NCI-H69 (cell line): ENCODE measurements at regions not wholly inside any gene's neighbourhood (a gene's known extent, or its start where the extent isn't known, plus 50 kb on each side); places are given as distances from the start of the nearest gene placed in this dataset.
A peak's percentile ranks its signal among the peaks of the same experiment; 100 is the strongest.

Experiments
- DNase-seq: peaks from one replicate; lab custom pipeline; 2025; lab: John Stamatoyannopoulos, UW

DNA sequence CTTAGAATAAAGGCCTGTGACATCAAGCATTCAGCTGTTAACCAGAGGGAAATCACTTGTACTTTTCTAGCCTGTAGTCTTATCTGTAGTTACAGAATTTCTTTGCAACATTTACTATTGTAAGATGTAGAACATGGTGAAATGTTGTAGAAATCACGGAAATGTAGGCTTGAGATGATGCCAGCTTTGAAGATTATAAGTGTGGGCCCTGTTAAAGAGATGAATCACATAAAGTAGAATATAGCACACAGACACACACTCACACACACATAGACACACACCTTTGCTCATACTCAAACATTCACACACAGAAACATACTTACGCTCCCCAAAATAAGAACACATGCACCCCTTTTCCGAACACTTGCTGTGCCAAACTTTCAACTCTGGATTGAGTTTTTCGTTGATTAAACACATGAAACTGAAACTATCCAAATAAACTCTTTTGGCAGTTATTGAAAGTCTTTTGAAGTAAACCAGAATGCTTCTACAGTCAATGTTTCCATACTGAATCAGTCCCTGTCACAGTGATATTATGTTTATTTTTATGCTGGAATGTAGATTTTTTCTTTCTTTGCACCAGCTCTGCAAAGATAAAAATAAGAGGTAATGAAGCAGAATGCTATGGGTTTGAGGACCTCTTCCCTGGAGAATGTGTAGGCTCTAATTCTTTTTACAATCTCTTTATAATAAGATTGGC, 230.3 kb upstream of the MEOX2 start:
- DNase-seq, result no peak

DNA sequence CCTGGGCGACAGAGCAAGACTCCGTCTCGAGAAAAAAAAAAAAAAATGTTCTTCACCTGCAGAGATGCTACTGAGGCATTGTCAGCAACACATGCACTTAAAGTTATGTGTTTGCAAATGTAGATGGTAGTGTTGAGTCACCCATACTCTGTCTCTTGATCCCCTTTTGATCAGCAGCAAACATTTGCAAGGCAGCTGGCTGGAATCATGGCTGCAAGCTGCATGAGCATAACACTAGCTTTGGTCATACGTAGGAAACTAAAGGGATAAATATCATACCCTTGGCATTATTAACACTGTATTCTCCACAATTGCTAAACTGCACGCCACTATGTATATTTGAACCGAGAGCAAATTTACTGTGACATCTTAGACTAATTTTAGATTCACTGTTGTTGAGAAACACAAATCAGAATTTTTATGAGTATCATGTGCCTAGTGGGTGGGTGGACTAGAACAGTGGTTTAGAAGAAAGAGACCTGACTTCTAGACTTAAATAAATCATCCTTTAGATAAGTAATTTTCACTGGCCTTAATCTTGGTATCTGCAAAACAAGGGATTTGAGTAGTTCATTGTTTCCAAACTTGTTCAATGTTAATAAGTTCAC, 229.3 kb upstream of the MEOX2 start:
- DNase-seq, result no peak

DNA sequence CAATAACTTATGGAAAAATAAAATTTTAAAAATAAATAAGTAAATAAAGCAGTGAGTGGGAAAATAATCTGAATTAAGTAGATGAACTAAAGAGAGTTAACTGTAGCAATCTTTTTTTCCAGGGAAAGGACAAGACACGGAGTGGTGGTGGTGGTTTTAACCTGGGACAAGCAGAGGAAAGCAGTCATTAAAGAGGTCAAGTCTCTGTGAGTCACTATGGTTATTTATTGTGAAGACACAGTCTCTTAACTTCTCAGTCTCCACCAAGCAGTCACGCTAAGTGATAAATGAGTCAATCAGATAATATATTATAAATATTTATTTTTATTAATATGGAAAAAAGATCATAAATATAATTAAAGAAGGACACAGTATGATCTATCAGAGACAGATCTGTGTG, 228.1 kb upstream of the MEOX2 start:
- no peak for DNase-seq

DNA sequence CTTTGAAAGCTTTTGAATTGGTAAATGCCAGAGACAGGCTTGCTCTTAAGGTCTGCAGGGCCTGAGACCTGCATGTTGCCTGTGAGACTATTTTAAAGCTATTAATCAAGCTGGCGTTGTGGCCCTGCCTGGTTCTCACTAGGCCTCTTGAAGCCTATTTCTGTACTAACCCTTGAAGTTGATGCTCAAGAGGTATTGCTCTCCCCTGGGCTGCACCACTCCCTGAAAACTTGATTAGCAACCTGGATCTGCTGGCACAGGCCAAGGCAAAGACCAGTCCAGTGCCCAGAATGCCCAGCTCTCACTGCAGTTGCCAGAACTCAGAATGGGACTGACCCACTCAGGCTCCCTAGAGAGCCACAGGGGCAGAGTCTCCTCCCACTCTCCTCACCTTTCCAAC, 220.0 kb upstream of the MEOX2 start:
- no peak for DNase-seq

DNA sequence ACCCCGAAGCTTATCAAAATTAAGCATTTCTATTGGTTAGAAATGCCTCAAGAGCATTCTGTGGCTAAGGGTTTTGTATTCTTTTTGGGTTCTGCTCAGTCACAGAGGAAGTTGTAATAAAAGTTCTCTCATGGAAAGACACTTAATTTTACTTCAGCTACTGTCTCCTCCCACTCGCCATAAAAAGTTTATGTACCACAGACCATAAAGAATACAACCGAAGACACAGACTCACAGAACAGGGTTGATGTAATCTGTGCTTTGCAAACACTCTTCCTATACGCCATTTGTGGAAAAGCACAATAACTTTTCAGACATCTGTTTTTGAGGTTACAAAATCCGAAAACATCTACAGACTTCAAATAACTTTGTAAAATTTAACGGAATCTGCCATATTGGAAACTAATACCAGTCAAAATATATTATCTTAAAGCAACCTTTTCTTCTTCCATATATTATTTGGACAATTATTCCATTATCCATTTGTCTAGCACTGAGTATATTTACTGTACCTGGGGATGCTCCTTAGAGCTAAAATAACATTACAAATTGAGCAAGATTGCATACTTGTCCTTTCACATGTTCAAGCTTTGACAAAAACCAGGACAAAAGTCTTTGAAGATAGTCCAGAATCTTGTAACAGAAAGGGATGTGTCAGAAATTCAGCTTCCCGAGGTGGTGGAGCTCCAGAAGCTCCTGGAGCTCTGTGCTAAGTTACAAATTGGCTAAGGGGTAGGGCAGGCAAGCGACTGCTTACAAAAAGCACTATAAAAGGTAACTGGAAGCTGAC, 219.0 kb upstream of the MEOX2 start:
- DNase-seq, result no peak

DNA sequence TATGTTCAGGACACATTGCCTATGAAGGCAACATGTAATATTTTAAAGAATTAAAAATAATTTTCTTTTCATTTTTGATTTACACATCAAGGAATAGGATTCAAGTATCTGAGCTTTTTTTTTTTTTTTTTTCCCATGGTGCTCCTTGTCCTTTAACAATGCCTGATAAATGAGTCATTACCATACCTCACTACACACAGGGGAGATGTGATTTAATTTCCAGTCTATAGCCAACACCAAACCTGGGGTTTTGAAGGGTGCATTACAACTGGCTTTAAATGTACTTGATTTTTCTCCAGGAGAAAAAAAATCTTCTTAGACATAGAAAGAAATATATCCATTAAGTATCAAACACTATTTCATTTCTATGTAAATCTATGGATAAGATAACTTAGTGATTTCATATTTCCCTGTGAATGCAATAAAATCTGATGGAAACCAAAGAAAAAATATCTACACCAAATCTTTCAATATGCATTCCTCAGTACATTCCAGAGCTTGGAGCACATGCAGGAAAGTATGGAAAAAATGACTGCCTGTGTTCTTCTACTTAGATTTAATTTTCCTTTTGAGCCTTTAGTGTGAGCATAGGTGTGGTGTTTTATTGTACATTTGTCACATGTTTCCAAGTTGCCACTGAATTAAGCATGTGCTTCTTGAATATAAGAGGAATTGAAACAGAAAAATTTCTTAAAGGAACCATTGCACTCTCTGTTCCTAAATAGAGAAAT, 204.8 kb upstream of the MEOX2 start:
- no peak for DNase-seq

DNA sequence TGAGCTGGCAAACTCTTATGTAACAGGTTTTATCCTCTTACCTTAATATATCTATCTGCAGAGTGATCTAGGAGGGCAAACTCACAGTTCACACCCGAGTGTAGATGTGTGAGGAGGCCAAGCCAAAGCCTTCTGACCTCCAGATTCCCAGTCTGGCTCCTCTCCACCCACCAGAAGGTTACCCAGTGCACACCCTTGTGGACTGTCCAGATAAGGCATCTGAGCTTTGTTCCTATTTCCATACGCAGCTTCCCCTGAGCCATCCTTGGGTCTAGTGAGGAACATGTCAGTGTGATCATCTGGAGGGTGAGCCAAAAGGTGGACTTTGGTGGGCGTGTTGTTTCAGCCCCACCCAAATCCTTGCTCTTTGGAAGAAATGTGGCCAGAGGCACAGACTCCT, 203.0 kb upstream of the MEOX2 start:
- DNase-seq, result peak; percentile 38

DNA sequence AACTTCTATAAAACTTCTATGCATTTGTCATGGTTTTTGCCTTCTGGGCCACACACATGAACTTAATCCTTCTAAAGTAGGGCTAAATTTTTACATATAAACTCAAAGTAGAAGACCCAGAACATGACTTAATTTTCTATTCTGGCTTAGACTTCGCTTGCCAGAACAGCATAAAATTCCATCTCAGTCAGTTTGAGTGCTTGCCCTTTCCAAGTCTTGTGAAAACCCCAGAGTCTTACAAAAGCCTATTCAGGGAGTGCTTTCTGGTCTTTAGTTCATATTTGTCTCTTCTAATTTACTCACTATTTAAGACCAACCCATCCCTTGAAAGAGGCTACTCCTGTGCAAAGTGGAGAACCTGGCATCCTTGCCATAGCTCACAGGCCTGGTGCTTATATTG, 201.6 kb upstream of the MEOX2 start:
- no peak for DNase-seq

DNA sequence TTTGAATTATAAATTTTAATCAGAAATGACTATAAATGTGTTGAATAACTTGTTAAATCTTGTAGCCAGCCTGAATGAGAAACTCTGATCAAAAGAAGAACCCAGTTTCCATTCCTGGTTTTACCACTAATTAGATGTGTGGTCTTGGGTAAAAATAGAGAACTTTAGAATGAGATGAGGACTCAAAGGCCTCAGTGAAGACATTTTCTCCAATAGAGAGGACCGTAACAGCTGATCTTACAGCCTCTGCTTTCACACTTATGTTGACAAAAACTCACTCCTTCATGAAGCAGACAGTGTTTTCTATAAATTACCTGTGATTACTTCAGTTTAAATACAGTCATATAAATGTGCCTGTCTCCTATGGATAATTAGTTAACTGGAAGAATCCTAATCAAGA, 200.1 kb upstream of the MEOX2 start:
- DNase-seq, result no peak

DNA sequence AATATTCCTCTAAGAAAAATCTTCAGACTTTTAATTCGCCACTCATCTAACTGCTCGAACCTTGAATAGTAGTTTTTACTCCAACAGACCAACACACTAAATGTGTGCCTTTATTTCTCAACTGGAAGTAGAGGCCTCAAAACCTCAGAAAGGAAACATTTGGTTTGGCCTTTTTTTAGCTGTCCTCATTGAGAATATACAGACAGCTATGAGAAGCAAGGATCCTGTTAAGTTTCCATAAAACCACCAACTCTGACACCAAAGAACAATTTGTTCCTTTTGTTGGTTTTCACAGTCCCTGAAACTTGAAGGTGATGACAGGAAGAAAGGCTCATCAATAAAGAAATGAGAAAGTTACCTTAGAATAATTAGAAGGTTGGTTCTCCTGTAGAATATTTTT, 199.2 kb upstream of the MEOX2 start:
- DNase-seq, result no peak

DNA sequence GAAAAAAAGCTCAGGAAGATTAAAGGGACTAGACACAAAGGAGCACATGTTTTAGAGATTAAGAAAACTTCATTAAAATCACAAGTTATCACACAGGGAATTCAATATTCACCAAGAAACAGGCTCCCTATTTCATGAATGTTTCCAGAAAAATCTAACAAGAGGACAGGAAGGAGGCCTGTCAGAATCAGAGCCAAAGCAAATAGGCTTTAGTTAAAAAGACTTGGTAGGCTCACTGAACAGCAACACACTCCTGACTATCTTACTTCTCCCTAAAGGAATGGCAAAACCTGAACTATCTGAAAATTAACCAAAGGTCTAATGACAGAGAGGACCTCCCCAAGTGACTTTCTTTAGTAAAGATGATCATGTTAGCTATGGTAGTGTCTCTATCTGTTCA, 188.3 kb upstream of the MEOX2 start:
- DNase-seq, result no peak

DNA sequence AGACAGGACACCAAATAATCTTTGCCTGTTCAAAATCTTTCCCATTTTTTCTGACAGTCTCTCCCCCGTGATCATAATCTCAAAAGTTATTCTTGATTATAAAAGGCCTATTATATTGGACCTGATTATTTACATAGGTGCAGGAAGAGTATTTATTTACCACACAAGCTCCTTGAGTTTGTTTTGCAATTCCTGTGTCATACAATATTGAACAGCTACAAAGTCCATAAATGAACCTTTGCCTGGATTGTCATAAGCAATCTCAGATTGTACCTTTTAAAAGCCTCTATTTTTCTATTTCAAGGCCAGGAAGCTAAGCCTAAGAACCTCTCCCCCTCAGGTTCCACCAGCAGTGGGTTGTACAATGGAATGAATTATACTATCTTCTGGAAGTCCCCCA, 183.9 kb upstream of the MEOX2 start:
- no peak for DNase-seq

DNA sequence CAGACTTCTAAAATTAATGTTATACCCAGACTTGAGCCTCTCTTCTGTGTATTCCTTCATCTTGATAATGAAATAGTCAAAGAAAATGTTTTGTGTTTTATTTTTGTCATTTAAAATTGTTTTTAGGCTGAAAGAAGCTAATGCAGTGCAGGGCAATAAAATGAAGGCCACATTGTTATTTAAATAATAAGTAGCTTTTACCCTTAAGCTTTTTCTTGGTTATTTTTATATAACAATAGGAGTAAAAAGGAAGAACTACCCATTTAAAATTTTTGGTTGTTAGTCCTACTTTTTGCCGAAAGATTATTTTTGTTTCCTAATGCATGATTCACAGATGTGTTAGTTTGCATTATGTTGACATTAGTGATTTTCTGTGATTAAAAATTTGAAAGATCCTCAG, 181.0 kb upstream of the MEOX2 start:
- no peak for DNase-seq

DNA sequence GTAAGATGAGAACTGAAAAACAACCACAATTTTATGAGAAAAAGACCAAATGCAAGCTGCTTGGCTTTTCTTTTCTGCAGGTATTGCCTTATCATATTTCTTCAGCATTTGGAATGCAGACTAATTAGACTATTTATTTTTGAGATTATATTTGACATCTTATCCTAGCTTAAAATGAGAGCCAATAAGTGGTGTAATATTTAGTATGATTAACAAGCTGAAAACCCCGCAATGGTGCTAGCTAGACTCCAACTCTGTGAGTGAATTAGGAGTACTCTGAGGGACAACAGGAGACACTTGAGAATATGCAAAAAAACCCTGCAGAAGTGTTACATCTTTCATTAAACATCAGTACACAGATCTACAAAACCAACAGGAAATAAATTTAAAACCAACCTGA, 180.3 kb upstream of the MEOX2 start:
- no peak for DNase-seq

DNA sequence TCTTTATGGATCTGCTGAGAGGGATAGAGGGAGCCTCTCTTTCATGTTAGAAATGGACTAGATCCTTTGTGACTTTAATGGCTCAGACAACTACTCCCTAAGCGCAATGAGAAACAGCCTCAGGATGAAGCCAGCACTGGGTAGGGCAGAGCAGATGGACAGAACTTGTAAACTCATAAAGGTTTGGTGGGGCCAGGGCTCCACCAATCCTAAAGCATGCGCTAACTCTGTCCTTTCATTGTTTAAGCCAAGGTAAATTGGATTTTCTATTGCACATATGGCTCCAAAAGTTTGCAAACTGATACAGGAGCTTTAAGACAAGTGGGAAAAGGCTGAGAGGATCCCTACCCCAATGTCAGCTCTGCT, 178.1 kb upstream of the MEOX2 start:
- no peak for DNase-seq

DNA sequence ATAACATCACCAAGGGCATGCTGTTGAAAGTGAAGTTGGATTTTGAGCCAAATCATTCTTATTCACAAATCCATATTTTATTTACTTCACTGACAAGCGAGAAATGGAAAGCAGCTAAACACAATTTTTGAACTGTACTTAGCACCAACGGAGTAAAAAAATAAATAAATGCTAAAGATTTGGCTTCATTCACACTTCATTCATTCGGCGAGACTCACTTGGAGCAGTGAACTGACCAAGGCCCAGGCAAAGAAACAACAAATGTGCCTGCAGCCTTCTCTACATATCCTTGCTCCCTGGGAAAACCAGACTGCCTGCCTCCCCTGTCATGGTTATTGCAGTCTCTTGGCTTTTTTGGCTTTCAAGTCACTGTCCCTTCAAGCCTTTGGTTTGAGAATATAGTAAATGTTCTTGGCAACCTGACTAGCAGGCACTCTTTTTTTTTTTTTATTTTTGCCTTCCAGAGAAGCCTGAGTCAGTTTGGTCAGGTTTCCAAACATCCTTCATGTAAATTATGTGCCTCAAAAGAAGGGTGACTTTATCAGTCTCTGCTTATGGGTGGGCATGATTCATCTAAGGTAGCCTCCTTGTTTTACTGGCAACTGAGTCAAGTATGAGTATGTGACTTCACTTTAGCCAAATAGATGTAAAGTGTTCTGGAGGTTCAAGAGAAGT, 177.6 kb upstream of the MEOX2 start:
- DNase-seq, result no peak

DNA sequence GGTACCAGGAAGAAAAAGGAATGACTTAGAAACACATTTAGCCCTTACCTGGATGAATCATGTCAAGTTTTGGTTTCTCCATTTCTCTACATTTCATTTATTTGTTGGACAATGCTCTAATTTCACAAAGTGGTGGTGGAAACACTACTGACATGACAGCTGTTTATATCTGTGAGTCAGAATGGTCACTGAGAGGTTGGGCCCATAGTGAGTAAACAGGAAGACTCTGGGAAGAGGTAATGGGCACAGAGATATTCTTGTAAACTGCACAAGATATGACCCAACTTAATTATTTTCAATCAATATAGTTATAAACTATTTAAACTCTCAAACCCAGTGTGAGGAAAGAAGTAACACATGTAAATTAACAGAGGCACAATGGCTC, 176.3 kb upstream of the MEOX2 start:
- DNase-seq, result no peak

DNA sequence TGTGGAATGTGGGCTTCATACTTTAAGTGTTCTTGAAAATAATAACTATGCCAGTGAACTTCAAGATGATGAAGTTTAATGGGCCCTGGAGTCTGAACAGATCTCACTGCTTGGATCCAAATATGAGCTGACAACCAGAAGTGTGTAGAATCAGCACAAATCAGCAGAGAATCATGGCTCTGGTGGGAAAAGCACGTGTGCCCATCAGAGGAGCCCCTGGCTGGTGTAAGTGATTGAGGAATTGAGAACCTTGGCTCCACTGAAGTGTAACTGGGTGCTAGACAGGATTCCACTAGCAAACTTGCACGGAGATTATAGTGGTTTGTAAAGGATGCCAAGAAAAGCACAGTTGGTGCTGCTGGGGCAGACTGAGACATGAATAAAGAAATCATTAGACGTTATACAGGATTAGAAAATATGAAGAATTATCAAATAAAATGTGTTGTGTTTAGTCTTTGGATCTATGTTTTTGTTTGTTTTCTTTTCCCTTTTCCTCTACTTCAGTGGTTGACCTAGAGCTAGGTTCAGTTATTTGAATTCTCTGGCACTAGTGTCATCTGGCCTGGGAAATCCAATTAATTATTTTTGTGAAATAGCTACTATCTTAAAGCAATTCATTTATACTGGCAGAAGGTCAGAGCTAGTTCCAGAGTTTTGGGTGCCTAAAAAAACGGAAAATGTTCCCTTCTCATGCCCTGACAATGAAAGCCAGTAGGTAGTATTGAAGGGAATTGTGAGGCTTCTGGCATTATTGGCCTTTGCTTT, 175.7 kb upstream of the MEOX2 start:
- no peak for DNase-seq

DNA sequence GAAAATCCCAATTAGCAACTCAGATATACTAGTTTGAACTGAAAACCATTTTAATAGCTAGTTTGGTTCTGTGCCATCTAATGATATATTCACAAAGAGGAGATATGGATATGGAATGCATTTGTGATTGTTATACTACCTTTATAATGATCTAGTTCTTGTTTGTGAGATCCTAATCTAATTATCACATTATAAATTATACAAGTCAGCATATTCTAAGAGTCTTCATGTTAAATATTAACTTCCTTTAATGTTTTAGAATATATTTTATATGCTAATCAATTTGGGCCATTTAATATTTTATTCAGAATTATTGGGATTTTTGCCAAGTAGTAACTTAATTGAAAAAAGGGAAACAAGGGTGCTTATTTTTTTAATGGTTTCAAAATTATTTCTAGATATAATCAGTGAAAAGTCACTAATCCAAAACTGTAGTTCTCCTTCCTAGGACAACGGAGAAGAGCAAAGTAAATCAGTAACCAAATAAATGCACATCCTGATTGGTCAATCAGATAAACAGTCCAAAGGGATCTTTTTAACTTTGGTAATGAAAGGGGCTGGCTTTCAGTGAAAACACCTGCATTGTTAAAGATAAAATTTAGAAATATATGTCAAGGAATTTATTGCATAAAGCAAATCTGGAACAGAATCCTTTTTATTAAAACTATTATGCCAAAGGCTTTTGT, 173.9 kb upstream of the MEOX2 start:
- no peak for DNase-seq

DNA sequence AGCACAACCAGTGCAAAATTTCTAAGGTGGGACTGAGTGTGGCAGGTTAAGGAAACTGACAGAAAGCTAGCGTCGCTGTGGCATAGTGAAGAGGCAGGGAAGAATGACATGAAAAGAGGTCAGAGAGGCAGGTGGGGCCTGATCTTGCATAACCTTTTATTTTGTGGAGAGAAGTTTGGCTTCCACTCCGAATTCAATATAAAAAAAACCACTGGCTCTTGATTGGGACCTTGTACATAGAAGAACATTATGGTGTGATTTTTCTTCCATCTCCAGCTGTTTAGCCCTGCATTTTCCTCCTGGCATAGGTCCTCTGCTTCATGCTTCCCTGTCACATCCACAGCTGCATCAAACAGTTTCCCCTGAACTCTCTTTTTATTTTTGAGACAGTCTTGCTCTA, 170.5 kb upstream of the MEOX2 start:
- DNase-seq, result no peak

DNA sequence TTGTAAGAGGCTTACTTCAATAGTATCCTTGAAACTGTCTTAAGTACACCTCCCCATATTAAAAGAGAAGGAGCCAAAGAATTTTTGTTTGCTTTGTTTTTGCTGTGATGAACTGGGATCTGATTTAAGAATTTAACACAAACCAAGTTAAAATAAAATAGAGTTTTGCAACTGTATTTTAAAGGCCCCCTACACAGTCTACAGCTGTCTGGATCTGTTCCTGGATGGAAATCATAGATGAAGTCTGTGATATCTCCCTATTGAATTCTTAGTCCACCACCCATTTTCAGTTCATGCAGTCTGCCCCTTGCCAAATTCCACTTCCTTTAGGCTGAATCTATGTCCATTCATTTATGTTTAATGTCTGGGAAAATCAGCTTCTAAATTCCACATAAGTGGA, 169.8 kb upstream of the MEOX2 start:
- DNase-seq, result no peak
